PFSK-1 (cell line): ENCODE measurements at regions not wholly inside any gene's neighbourhood (a gene's known extent, or its start where the extent isn't known, plus 50 kb on each side); places are given as distances from the start of the nearest gene placed in this dataset.

Experiments used
- FOXP2 ChIP-seq: optimal IDR thresholded peaks from 2 replicates; pipeline ENCODE3; 2011; ENCODE audit warnings: borderline replicate concordance, control low read depth, inconsistent platforms; ENCODE audit not compliant: insufficient read depth; ENCODE audit errors: extremely low read length, extremely low read depth
- POLR2AphosphoS5 ChIP-seq: IDR thresholded peaks from 2 replicates; pipeline ENCODE4 v1.6.1; 2012; ENCODE audit warnings: low read depth, mild to moderate bottlenecking, control low read depth, low read length, moderate library complexity
- REST ChIP-seq, 2 experiments: IDR thresholded peaks; 2 replicates each; pipeline versions ENCODE4 v1.6.1 to v1.8.0; 2011 to 2012; ENCODE audit warnings: low read depth in 2 of 2, low read length in 2 of 2, control low read depth in 1 of 2, inconsistent platforms in 1 of 2, mild to moderate bottlenecking in 1 of 2, moderate library complexity in 1 of 2; ENCODE audit not compliant: insufficient read depth in 1 of 2
- SIN3A ChIP-seq: IDR thresholded peaks from 2 replicates; pipeline ENCODE4 v1.6.1; 2012; ENCODE audit warnings: mild to moderate bottlenecking, low read length, moderate library complexity, borderline replicate concordance; ENCODE audit not compliant: insufficient read depth
- TAF1 ChIP-seq: IDR thresholded peaks from 2 replicates; pipeline ENCODE4 v1.6.1; 2012; ENCODE audit warnings: low read length, control low read depth, borderline replicate concordance; ENCODE audit not compliant: insufficient read depth

GRCh38 chr4:41437111-41437536, 100.8 kb upstream of the LIMCH1 start:
- TF ChIP-seq SIN3A = no peak
- TF ChIP-seq REST (IDR thresholded peaks at IDR 0.05; ENCODE audit: insufficient read depth in 1 of 2, low read depth in 2 of 2, low read length in 2 of 2) = no peak
- no peak for TF ChIP-seq FOXP2
- no peak for TF ChIP-seq TAF1
- TF ChIP-seq POLR2AphosphoS5 = no peak

GRCh38 chr4:41438931-41439297, 99.0 kb upstream of the LIMCH1 start:
- no peak for TF ChIP-seq POLR2AphosphoS5
- TF ChIP-seq SIN3A = no peak
- no peak for TF ChIP-seq TAF1
- TF ChIP-seq FOXP2 = no peak
- TF ChIP-seq REST (IDR thresholded peaks at IDR 0.05; ENCODE audit: insufficient read depth in 1 of 2, low read depth in 2 of 2, low read length in 2 of 2) = no peak

- TF ChIP-seq REST (IDR thresholded peaks at IDR 0.05; ENCODE audit: insufficient read depth in 1 of 2, low read depth in 2 of 2, low read length in 2 of 2) (no peak), POLR2AphosphoS5 (no peak), SIN3A (no peak), FOXP2 (no peak), TAF1 (no peak)
Observed at GRCh38 chr4:41442810-41443209, 95.1 kb upstream of the LIMCH1 start.

GRCh38 chr4:41443340-41444079, 94.4 kb upstream of the LIMCH1 start:
- TF ChIP-seq FOXP2 (no peak), SIN3A (no peak), TAF1 (no peak), POLR2AphosphoS5 (no peak), REST (IDR thresholded peaks at IDR 0.05; ENCODE audit: insufficient read depth in 1 of 2, low read depth in 2 of 2, low read length in 2 of 2) (no peak)

GRCh38 chr4:41446391-41446790, 91.6 kb upstream of the LIMCH1 start:
- TF ChIP-seq SIN3A (no peak), TAF1 (no peak), REST (IDR thresholded peaks at IDR 0.05; ENCODE audit: insufficient read depth in 1 of 2, low read depth in 2 of 2, low read length in 2 of 2) (no peak), POLR2AphosphoS5 (no peak), FOXP2 (no peak)
